ENCODE measurements at regions not wholly inside any gene's neighbourhood (a gene's known extent, or its start where the extent isn't known, plus 50 kb on each side); places are given as distances from the start of the nearest gene placed in this dataset.
A peak's percentile ranks its signal among the peaks of the same experiment; 100 is the strongest.

DNA sequence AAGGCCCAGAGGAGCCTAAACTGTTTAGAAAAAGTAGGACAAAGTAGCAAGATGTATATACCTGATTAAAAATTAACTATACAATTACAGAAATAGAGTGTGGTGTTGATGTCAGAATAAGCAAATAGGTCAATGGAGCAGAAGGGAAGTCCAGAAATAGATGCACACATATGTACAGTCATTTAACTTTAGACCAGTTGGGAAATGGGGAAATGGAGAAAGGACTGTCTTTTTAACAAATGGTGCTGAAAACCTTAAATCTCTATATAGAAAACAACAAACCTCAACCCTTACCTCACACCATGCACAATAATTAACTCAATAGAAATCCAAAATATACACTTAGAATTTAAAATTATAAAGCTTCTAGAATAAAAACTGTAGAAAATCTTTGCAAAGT is 72.2 kb downstream of the CH25H start (continued):
- TF ChIP-seq, protein P1, sequence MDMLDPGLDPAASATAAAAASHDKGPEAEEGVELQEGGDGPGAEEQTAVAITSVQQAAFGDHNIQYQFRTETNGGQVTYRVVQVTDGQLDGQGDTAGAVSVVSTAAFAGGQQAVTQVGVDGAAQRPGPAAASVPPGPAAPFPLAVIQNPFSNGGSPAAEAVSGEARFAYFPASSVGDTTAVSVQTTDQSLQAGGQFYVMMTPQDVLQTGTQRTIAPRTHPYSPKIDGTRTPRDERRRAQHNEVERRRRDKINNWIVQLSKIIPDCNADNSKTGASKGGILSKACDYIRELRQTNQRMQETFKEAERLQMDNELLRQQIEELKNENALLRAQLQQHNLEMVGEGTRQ (IDR thresholded peaks at IDR 0.05) = no peak

DNA sequence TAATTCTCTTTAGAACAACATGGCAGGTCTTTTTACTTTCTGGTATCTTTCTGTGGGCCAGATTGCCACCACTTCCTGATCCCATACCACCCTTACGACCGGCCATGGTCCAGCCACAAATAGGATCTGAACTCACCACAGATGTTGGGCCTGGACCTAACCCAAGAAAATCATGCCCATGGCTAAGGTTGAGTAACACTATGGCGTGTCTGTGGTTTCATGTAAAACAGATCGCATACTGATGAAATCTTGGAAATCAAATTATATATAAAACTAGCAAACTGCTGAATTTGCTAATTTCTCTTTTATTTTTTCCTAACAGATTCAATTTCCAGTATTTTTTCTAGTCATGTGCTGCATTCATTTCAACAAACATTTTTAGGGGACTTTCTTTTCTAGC is 77.2 kb downstream of the CH25H start:
- DNase-seq (ENCODE audit: low read depth in 1 of 2, low spot score in 1 of 2) (no peak), ATAC-seq (no peak), FAIRE-seq (no peak)
- POLR2A ChIA-PET = no interaction called here
- 81% methylated on average over 4 of the region's 4 CpGs for WGBS (ENCODE audit: missing lambda C conversion rate)
- Histone ChIP-seq H3K4me1 (no peaks in the 10 kb centered on the region), H3K9me3 (no peaks in the 10 kb centered on the region), H3K4me2 (no peak overlapping the region), H3K27ac (no peak overlapping the region), H3K4me3 (no peak overlapping the region)
- CTCF ChIA-PET = no interaction called here
- TF ChIP-seq MAFK (IDR thresholded peaks at IDR 0.05; ENCODE audit: partially characterized antibody) (peak; percentile 63), CHD4 (IDR thresholded peaks at IDR 0.05; ENCODE audit: borderline replicate concordance) (no peak)

DNA sequence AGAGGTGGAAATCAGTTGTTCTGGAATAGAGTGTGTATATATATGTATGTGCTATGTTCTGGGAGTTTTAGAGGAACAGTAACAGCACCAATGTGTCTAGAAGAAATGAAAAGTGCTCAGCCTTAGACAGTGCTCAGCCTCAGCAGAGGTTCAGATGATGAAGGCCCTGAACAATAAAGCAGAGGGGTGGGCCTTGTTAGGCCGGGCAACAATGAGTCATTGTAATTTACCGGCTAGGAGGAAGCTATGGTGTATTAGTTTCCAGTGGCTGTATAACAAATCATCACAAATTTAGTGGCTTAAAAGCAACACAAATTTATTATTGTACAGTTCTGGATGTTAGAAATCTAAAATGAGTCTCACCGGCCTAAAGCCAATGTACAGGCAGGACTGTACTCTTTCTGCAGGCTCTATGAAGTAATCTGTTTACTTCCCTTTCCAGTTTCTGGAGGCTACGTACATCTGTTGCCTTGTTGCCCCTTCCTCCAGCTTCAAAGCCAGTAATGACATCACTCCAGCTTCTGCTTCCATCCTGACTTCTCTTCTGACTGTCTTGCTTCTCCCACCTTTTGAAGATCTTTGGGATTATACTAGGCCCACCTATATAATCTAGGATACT is 84.6 kb downstream of the CH25H start:
- TF ChIP-seq MAFK (IDR thresholded peaks at IDR 0.05; ENCODE audit: partially characterized antibody) (no peak), EHF (CRISPR knock-in tag; IDR thresholded peaks at IDR 0.05) (no peak), HDAC2 (IDR thresholded peaks at IDR 0.05) (no peak), ZSCAN20 (CRISPR knock-in tag; IDR thresholded peaks at IDR 0.05) (no peak), SMC3 (IDR thresholded peaks at IDR 0.05) (no peak), RNF2 (IDR thresholded peaks at IDR 0.05; ENCODE audit: borderline replicate concordance, low read depth) (no peak), HOXB13 (CRISPR knock-in tag; IDR thresholded peaks at IDR 0.05; ENCODE audit: low read depth) (no peak)
- TF ChIP-seq, protein P1 (IDR thresholded peaks at IDR 0.05) = no peak
- Histone ChIP-seq H3K4me2 (no peak overlapping the region), H3K4me1 (no peaks in the 10 kb centered on the region), H3K27ac (no peak overlapping the region), H3K4me3 (no peak overlapping the region), H3K9me3 (no peaks in the 10 kb centered on the region)
- no peak for FAIRE-seq
- CTCF ChIA-PET = no interaction called here
- WGBS (ENCODE audit: missing lambda C conversion rate) = 42% methylated on average over 4 of the region's 4 CpGs
- DNase-seq (ENCODE audit: low read depth in 1 of 2, low spot score in 1 of 2) = no peak
- no peak for ATAC-seq
- POLR2A ChIA-PET = no interaction called here

GRCh38 chr10:89121764-89122020 is 85.4 kb downstream of the CH25H start:
- POLR2A ChIA-PET = no interaction called here
- Histone ChIP-seq H3K27ac (no peak overlapping the region), H3K4me3 (no peak overlapping the region), H3K4me2 (no peak overlapping the region), H3K9me3 (no peaks in the 10 kb centered on the region), H3K4me1 (no peaks in the 10 kb centered on the region; the same call in 2 of the 3 replicates)
- no peak for FAIRE-seq
- no peak for ATAC-seq
- DNase-seq (ENCODE audit: low read depth in 1 of 2, low spot score in 1 of 2) = no peak
- CTCF ChIA-PET = no interaction called here
- TF ChIP-seq CBX8 (IDR thresholded peaks at IDR 0.05) = no peak
- no peak for TF ChIP-seq E2F6 (IDR thresholded peaks at IDR 0.05; ENCODE audit: borderline replicate concordance, low read depth)
- TF ChIP-seq, protein P2, sequence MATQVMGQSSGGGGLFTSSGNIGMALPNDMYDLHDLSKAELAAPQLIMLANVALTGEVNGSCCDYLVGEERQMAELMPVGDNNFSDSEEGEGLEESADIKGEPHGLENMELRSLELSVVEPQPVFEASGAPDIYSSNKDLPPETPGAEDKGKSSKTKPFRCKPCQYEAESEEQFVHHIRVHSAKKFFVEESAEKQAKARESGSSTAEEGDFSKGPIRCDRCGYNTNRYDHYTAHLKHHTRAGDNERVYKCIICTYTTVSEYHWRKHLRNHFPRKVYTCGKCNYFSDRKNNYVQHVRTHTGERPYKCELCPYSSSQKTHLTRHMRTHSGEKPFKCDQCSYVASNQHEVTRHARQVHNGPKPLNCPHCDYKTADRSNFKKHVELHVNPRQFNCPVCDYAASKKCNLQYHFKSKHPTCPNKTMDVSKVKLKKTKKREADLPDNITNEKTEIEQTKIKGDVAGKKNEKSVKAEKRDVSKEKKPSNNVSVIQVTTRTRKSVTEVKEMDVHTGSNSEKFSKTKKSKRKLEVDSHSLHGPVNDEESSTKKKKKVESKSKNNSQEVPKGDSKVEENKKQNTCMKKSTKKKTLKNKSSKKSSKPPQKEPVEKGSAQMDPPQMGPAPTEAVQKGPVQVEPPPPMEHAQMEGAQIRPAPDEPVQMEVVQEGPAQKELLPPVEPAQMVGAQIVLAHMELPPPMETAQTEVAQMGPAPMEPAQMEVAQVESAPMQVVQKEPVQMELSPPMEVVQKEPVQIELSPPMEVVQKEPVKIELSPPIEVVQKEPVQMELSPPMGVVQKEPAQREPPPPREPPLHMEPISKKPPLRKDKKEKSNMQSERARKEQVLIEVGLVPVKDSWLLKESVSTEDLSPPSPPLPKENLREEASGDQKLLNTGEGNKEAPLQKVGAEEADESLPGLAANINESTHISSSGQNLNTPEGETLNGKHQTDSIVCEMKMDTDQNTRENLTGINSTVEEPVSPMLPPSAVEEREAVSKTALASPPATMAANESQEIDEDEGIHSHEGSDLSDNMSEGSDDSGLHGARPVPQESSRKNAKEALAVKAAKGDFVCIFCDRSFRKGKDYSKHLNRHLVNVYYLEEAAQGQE (IDR thresholded peaks at IDR 0.05) = no peak
- TF ChIP-seq HOXB13 (CRISPR knock-in tag; IDR thresholded peaks at IDR 0.05; ENCODE audit: low read depth) = no peak
- TF ChIP-seq ZSCAN20 (CRISPR knock-in tag; IDR thresholded peaks at IDR 0.05) = no peak
- TF ChIP-seq CEBPB (IDR thresholded peaks at IDR 0.05) = no peak
- no peak for TF ChIP-seq HDAC2 (IDR thresholded peaks at IDR 0.05)
- TF ChIP-seq CTCF (IDR thresholded peaks at IDR 0.05) = no peak
- no peak for TF ChIP-seq KDM1A (IDR thresholded peaks at IDR 0.05; ENCODE audit: low read depth)
- TF ChIP-seq HOXB5 (CRISPR knock-in tag; IDR thresholded peaks at IDR 0.05) = no peak
- no peak for TF ChIP-seq RCOR1 (IDR thresholded peaks at IDR 0.05; ENCODE audit: low read depth, low read length)
